Esophagus squamous epithelium (tissue), 4 donors: ENCODE measurements at regions not wholly inside any gene's neighbourhood (a gene's known extent, or its start where the extent isn't known, plus 50 kb on each side); places are given as distances from the start of the nearest gene placed in this dataset.

Experiments
- CTCF ChIP-seq, 6 experiments: fragments of 450-650 bp in 4 of 6; fragments of 200-600 bp in 2 of 6; sonication (generic) in 2 of 6; IDR thresholded peaks; one replicate each; pipeline ENCODE4 v1.5.1; 2016 to 2019; ENCODE audit warnings: antibody characterized with exemption in 6 of 6, mild to moderate bottlenecking in 4 of 6, moderate library complexity in 4 of 6
- POLR2A ChIP-seq, 4 donors: fragments of 450-650 bp; IDR thresholded peaks; one replicate each; pipeline ENCODE4 v1.6.1; 2017; ENCODE audit warnings: antibody characterized with exemption in 4 of 4, mild to moderate bottlenecking in 4 of 4, moderate library complexity in 3 of 4

- TF ChIP-seq CTCF (IDR thresholded peaks at IDR 0.05) = no peak
- no peak for TF ChIP-seq POLR2A (IDR thresholded peaks at IDR 0.05)
Observed at GRCh38 chr2:59484673-59485072, 1068.8 kb downstream of the BCL11A start.
